ENCODE measurements at regions not wholly inside any gene's neighbourhood (a gene's known extent, or its start where the extent isn't known, plus 50 kb on each side); places are given as distances from the start of the nearest gene placed in this dataset.

DNA sequence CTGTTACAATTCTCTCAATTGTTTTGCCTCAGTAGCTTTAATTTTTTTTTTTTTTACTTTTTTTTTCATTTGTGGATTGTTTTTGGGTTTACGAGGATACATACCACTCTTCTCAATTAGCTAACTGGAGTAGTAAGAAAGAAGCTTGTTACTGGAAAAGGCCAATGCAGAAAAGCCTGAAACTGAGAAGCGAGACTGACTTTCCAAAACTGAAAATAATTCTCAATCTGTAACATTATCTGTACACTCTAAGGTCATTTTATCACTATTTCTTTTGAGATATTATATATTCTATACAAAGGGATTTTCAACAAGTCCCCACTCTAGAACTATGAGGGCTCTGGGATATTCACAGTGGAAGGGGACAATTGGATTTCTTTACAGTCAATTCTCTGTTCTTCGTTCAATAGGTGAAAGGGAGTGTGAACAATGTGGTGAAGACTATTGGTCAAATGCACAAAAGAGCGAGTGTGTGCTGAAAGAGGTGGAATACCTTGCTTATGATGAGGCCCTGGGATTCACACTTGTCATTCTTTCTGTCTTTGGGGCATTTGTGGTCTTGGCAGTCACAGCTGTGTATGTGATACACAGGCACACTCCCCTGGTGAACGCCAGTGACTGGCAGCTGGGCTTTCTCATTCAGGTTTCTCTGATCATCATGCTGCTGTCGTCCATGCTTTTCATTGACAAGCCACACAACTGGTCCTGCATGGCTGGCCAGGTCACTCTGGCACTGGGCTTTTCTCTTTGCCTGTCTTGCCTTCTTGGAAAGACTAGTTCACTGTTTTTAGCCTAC is 83.9 kb upstream of the KCNAB1 start:
- TF ChIP-seq POLR2A (IDR thresholded peaks at IDR 0.05) (no peak), CTCF (IDR thresholded peaks at IDR 0.05) (no peak)
